Glutamatergic neuron (in vitro differentiated cells): ENCODE measurements at regions not wholly inside any gene's neighbourhood (a gene's known extent, or its start where the extent isn't known, plus 50 kb on each side); places are given as distances from the start of the nearest gene placed in this dataset.

Experiments
- DNase-seq: peaks from one replicate; pipeline ENCODE4 v3.0.0; 2022
- H3K27ac Mint-ChIP-seq: one replicate; pipeline ENCODE4 v1.8.0; 2020; ENCODE audit warnings: mild to moderate bottlenecking, mixed read lengths, inconsistent platforms; ENCODE audit not compliant: unreplicated experiment
- H3K27me3 Mint-ChIP-seq: one replicate; pipeline ENCODE4 v1.8.0; 2020; ENCODE audit warnings: mild to moderate bottlenecking, moderate library complexity, mixed read lengths, inconsistent platforms; ENCODE audit not compliant: unreplicated experiment
- H3K36me3 Mint-ChIP-seq: one replicate; pipeline ENCODE4 v1.8.0; 2020; ENCODE audit warnings: mild to moderate bottlenecking, mixed read lengths, inconsistent platforms; ENCODE audit not compliant: unreplicated experiment
- H3K4me1 Mint-ChIP-seq: one replicate; pipeline ENCODE4 v1.8.0; 2020; ENCODE audit warnings: mild to moderate bottlenecking, low read depth, mixed read lengths, inconsistent platforms; ENCODE audit not compliant: unreplicated experiment
- H3K4me3 Mint-ChIP-seq: one replicate; pipeline ENCODE4 v1.8.0; 2020; ENCODE audit warnings: mild to moderate bottlenecking, mixed read lengths, inconsistent platforms; ENCODE audit not compliant: unreplicated experiment
- H3K9me3 Mint-ChIP-seq: one replicate; pipeline ENCODE4 v1.8.0; 2020; ENCODE audit warnings: mild to moderate bottlenecking, moderate library complexity, mixed read lengths, inconsistent platforms; ENCODE audit not compliant: unreplicated experiment
- CTCF ChIP-seq: fragments of 200-600 bp; sonication (generic); IDR thresholded peaks from one replicate; pipeline ENCODE4 v1.5.0; 2021; ENCODE audit not compliant: partially characterized antibody, unreplicated experiment

GRCh38 chr14:28407031-28407825 is 359.4 kb upstream of the FOXG1 start:
- Mint-ChIP-seq H3K27ac (no peak overlapping the region), H3K4me3 (no peak overlapping the region), H3K9me3 (peaks cover 2% of the 10 kb centered on the region), H3K27me3 (no peaks in the 10 kb centered on the region), H3K36me3 (no peaks in the 10 kb centered on the region), H3K4me1 (peaks cover 18% of the 10 kb centered on the region)
- no peak for TF ChIP-seq CTCF
- no peak for DNase-seq

- H3K27me3 Mint-ChIP-seq: no peaks in the 10 kb centered on the region
- no peak for DNase-seq
- H3K27ac Mint-ChIP-seq: no peak overlapping the region
- no peak for TF ChIP-seq CTCF
- H3K4me3 Mint-ChIP-seq: no peak overlapping the region
- no peaks in the 10 kb centered on the region for H3K36me3 Mint-ChIP-seq
- peaks cover 3% of the 10 kb centered on the region for H3K9me3 Mint-ChIP-seq
- peaks cover 18% of the 10 kb centered on the region for H3K4me1 Mint-ChIP-seq
Measured at GRCh38 chr14:28407996-28408395, 358.6 kb upstream of the FOXG1 start.

GRCh38 chr14:28412077-28412476 is 354.5 kb upstream of the FOXG1 start:
- Mint-ChIP-seq H3K9me3 (peaks cover 3% of the 10 kb centered on the region), H3K36me3 (no peaks in the 10 kb centered on the region), H3K4me3 (no peak overlapping the region), H3K27ac (no peak overlapping the region), H3K27me3 (no peaks in the 10 kb centered on the region), H3K4me1 (peaks cover 11% of the 10 kb centered on the region)
- no peak for DNase-seq
- TF ChIP-seq CTCF: no peak

GRCh38 chr14:28426960-28427359 is 339.6 kb upstream of the FOXG1 start:
- TF ChIP-seq CTCF: no peak
- Mint-ChIP-seq H3K4me1 (no peaks in the 10 kb centered on the region), H3K27me3 (no peaks in the 10 kb centered on the region), H3K36me3 (peaks cover 6% of the 10 kb centered on the region), H3K27ac (no peak overlapping the region), H3K4me3 (no peak overlapping the region), H3K9me3 (no peaks in the 10 kb centered on the region)
- DNase-seq: no peak

- DNase-seq: no peak
- Mint-ChIP-seq H3K9me3 (no peaks in the 10 kb centered on the region), H3K4me3 (no peak overlapping the region)
Measured at GRCh38 chr14:28436821-28437220, 329.8 kb upstream of the FOXG1 start.

More at GRCh38 chr14:28436821-28437220, 329.8 kb upstream of the FOXG1 start:
- no peaks in the 10 kb centered on the region for H3K27me3 Mint-ChIP-seq
- no peaks in the 10 kb centered on the region for H3K36me3 Mint-ChIP-seq
- no peaks in the 10 kb centered on the region for H3K4me1 Mint-ChIP-seq
- no peak overlapping the region for H3K27ac Mint-ChIP-seq
- no peak for TF ChIP-seq CTCF
